Lower leg skin (tissue), 3 donors: ENCODE measurements at regions not wholly inside any gene's neighbourhood (a gene's known extent, or its start where the extent isn't known, plus 50 kb on each side); places are given as distances from the start of the nearest gene placed in this dataset.

Experiments
- CTCF ChIP-seq, 3 donors: fragments of 450-650 bp; IDR thresholded peaks; one replicate each; pipeline ENCODE4 v1.5.1; 2016; ENCODE audit warnings: antibody characterized with exemption in 3 of 3, mild to moderate bottlenecking in 3 of 3, moderate library complexity in 2 of 3
- POLR2A ChIP-seq, 2 donors: fragments of 450-650 bp; IDR thresholded peaks; one replicate each; pipeline ENCODE4 v1.6.1; 2016 to 2017; ENCODE audit warnings: antibody characterized with exemption in 2 of 2, mild to moderate bottlenecking in 1 of 2, moderate library complexity in 1 of 2

GRCh38 chr3:159560214-159560979 lies 428.2 kb upstream of the IL12A start:
- no peak for TF ChIP-seq CTCF (IDR thresholded peaks at IDR 0.05)
- no peak for TF ChIP-seq POLR2A (IDR thresholded peaks at IDR 0.05)
